Colonic mucosa (tissue), 4 donors: ENCODE measurements at regions not wholly inside any gene's neighbourhood (a gene's known extent, or its start where the extent isn't known, plus 50 kb on each side); places are given as distances from the start of the nearest gene placed in this dataset.

Experiments used
- DNase-seq: peaks from one replicate; pipeline ENCODE4 v3.0.0-alpha.2; 2020
- H3K27ac ChIP-seq: fragments of 200-600 bp; one replicate; pipeline ENCODE4 v1.8.0; 2021
- H3K27me3 ChIP-seq: fragments of 200-600 bp; one replicate; pipeline ENCODE4 v1.8.0; 2021
- H3K36me3 ChIP-seq: fragments of 200-600 bp; one replicate; pipeline ENCODE4 v1.8.0; 2021
- H3K4me1 ChIP-seq: fragments of 200-600 bp; one replicate; pipeline ENCODE4 v1.8.0; 2021; ENCODE audit warnings: mild to moderate bottlenecking
- H3K4me3 ChIP-seq: fragments of 200-600 bp; one replicate; pipeline ENCODE4 v1.8.0; 2021
- H3K9ac ChIP-seq, 2 donors: one replicate each; pipeline ENCODE4 v1.7.0; 2013; ENCODE audit warnings: control low read depth in 2 of 2, low read depth in 2 of 2, low read length in 2 of 2
- H3K9me3 ChIP-seq: fragments of 200-600 bp; one replicate; pipeline ENCODE4 v1.8.0; 2021
- CTCF ChIP-seq: fragments of 200-600 bp; IDR thresholded peaks from one replicate; pipeline ENCODE4 v1.8.0; 2022; ENCODE audit warnings: antibody characterized with exemption, mild to moderate bottlenecking
- intact Hi-C: fragments of 100-400 bp; cut with DNase I; formaldehyde crosslinking; loops from one replicate; pipeline ENCODE4 v1.14.1; 2022
- donor health status: healthy.
- donor health status: DM: no; HTN: no; CAD: no.
- donor health status: DM: no; HTN: no; CAD: no.

- intact Hi-C loops = no loop called here
- Histone ChIP-seq H3K27ac (no peak overlapping the region), H3K27me3 (no peaks in the 10 kb centered on the region), H3K9me3 (no peaks in the 10 kb centered on the region), H3K36me3 (no peaks in the 10 kb centered on the region), H3K4me1 (no peaks in the 10 kb centered on the region), H3K9ac (no peak overlapping the region), H3K4me3 (no peak overlapping the region)
- DNase-seq = peak; percentile 9
- no peak for TF ChIP-seq CTCF
Measured at GRCh38 chr12:38158428-38159091, 158.0 kb upstream of the ALG10B start.

GRCh38 chr12:38159092-38159551 is 157.5 kb upstream of the ALG10B start:
- H3K27ac ChIP-seq = no peak overlapping the region
- H3K4me3 ChIP-seq = no peak overlapping the region
- H3K4me1 ChIP-seq = no peaks in the 10 kb centered on the region
- no peak for TF ChIP-seq CTCF
- DNase-seq = no peak
- H3K9me3 ChIP-seq = no peaks in the 10 kb centered on the region
- intact Hi-C loops = no loop called here
- H3K9ac ChIP-seq = no peak overlapping the region
- no peaks in the 10 kb centered on the region for H3K27me3 ChIP-seq
- H3K36me3 ChIP-seq = no peaks in the 10 kb centered on the region

GRCh38 chr12:38159591-38160317 is 156.8 kb upstream of the ALG10B start:
- Histone ChIP-seq H3K4me1 (no peaks in the 10 kb centered on the region), H3K9me3 (no peaks in the 10 kb centered on the region), H3K36me3 (no peaks in the 10 kb centered on the region), H3K27me3 (no peaks in the 10 kb centered on the region), H3K27ac (no peak overlapping the region), H3K4me3 (no peak overlapping the region), H3K9ac (no peak overlapping the region)
- no peak for TF ChIP-seq CTCF
- intact Hi-C loops = no loop called here
- DNase-seq = no peak

GRCh38 chr12:38160318-38161122 is 156.1 kb upstream of the ALG10B start:
- no peaks in the 10 kb centered on the region for H3K27me3 ChIP-seq
- no peaks in the 10 kb centered on the region for H3K4me1 ChIP-seq
- H3K4me3 ChIP-seq = no peak overlapping the region
- H3K9ac ChIP-seq = no peak overlapping the region
- intact Hi-C loops = no loop called here
- DNase-seq = no peak
- no peaks in the 10 kb centered on the region for H3K36me3 ChIP-seq
- no peaks in the 10 kb centered on the region for H3K9me3 ChIP-seq
- no peak overlapping the region for H3K27ac ChIP-seq
- no peak for TF ChIP-seq CTCF

GRCh38 chr12:38161123-38162000 is 155.2 kb upstream of the ALG10B start:
- Histone ChIP-seq H3K4me1 (no peaks in the 10 kb centered on the region), H3K27me3 (no peaks in the 10 kb centered on the region), H3K9me3 (no peaks in the 10 kb centered on the region), H3K9ac (no peak overlapping the region), H3K36me3 (no peaks in the 10 kb centered on the region), H3K4me3 (no peak overlapping the region), H3K27ac (no peak overlapping the region)
- no peak for DNase-seq
- no peak for TF ChIP-seq CTCF
- intact Hi-C loops = no loop called here
